Anterior cingulate cortex (tissue), 58 donors: ENCODE measurements at regions not wholly inside any gene's neighbourhood (a gene's known extent, or its start where the extent isn't known, plus 50 kb on each side); places are given as distances from the start of the nearest gene placed in this dataset.
A peak's percentile ranks its signal among the peaks of the same experiment; 100 is the strongest.

ENCODE experiments used
- DNase-seq, 58 donors: peaks; one replicate each; lab custom pipeline; 2025; lab: John Stamatoyannopoulos, UW

DNA sequence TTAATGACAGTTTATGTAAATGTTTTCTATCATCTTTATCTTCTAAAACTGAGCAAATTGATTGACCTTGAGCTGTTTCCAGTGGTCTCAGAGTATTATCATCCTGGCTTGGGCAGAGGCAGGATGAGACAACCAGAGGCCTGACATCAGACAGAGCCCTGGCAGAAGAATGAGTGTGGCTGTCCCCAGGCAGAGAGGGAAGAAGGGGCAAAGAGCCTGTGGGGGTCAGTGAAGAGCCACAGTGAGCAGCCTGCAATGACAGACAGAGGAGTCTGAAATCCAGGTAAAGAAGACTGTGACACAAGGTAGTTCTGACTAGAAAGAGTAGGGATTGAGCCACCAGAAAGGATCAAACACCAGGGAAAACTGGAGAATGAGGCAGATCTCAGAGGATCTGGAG lies 182.4 kb upstream of the ARSJ start:
- no peak for DNase-seq

DNA sequence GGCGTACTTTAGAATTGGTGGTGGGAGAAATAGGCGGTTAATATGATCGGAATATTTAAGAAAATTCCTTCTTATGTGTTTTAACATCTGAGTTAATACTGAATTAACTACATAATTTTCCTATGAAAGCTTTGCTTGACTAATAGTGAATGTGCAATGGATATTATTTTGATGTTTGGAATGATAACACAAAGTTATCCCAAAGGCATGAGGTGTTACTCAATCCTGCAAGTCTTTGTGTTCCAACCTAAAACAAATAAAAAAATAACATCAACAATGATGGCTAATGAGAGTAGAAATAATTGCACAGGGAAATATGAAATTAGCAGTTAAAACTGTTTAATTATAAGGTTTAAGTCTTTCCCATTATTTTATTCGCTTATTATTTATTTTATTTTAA lies 183.6 kb upstream of the ARSJ start:
- no peak for DNase-seq

DNA sequence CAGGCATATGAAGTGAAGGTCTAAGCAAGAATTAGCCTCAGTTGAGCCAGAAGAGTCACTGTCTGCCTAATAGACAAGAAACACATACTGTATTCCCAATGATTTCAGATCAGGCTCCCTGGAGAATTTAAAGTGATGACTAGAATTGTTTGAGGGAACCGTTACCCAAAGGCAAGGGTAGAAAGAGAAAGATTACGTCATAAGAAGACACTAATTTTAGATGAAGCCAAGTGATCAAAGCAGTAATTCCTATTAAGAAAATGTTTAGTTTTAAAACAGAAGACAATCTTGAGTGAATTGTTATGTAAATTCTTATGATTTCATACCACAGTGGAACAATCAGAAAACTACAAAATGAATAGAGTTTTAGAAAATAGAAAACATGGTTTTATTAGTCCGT lies 194.5 kb upstream of the ARSJ start:
- DNase-seq: no peak

DNA sequence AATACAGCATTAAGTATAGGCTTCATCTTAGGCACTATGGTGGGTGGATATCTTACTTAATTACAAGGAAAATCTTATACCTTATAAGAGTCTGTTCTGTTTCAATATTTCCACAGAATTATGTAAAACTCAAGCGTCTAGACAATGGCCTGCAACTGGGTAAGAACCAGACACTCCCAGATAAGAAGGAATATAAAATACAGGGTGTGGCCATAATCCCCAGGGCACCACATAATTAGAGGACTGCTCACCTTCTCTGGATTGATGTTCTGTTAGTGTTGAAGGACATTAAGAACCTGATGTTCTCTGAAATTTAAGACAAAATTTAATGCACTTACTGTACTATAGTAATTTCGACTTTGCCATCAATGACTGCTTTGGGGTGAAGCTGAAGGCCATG lies 198.2 kb upstream of the ARSJ start:
- no peak for DNase-seq

DNA sequence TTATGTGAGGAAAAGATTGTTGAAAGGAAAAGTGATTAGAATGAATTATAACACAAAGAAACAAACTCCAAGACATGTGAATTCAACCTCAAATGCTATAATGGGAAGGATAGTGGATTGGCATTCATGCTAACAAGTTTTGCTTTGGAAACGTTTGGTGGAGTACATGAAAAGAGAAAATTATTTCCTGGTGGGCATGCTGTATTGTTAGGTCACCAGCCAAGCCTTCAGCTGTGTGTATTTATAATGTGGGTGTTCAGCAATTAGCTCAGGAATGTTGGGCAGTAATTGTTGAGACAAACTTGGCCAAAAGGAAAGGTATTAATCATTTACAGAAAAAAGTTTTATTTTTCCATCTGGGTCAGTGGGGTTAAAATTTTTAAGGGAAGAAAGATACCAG lies 198.9 kb upstream of the ARSJ start:
- DNase-seq: no peak

DNA sequence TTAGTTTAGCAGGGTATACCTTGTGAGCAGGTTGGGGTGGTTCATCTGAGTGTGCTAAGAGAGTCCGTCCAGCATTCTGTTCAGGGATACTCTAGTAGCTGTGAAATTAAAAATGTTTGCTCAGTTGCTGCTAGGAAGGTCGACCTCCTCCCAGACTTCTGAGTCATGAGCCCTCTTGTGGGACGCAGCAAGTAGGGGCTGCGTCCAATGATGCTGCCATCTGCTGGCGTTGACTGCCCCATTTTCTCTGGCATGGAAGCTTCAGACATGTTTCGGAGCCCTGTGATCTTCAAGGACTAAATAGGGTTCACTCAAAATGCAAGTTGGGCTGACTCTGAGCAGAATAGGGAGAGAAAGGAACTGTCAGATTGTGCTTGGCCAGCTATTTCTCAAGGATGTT lies 201.0 kb upstream of the ARSJ start:
- peak in 15 of 58 donors; percentile 0 to 10 (median 4) for DNase-seq

DNA sequence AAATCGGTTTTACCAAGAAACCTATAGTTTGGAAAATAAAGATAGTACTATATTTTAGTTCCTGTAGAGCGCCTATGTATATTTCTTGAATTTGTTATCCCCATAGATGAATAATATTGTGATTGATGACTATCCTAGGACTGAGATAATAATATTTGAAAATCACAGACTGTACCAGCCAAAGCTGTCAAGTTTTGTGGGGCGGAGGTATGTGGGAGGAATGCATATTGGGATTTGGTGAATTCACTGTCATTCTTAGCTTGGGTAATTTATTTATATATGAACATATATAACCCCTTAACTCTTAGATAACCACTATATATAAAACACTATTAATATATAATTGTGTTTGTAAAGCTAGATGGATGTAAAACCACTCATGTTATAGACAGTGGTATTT lies 205.5 kb upstream of the ARSJ start:
- DNase-seq: no peak

DNA sequence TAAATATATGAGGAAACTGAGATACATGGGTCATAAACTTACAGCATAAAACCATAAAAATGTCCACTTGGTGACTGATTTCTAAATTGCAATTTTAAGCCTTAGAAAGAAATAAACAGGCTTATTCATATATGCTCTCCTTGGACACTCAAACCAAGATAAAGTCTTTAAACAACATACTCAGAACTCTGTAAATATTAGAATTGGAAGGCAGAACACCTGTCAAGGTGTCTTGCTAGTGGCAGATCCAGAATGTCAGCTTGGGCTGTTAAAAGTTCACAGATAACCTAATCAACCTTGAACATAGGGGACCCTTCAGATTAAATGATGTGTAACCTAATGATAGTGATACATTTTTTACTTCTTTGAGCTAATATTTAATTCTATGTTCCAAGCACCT lies 208.1 kb upstream of the ARSJ start:
- no peak for DNase-seq

DNA sequence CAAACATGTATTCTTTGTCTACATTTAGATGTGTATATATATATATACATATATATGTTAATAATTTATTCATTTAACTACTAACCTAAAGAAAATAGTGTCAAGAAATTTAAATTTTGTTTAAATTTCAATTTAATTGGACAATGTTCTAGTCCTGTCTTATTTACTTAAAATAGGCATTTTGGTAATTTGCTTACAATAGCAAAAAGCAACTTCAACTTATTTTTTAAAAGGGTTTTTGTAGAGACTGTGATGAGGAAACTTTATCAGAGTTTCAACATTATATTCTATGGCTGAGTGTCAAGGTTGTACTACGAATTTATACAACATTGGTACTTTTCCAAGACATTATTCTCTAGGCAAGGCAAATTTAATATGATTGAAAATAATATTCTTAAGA lies 212.0 kb upstream of the ARSJ start:
- no peak for DNase-seq

DNA sequence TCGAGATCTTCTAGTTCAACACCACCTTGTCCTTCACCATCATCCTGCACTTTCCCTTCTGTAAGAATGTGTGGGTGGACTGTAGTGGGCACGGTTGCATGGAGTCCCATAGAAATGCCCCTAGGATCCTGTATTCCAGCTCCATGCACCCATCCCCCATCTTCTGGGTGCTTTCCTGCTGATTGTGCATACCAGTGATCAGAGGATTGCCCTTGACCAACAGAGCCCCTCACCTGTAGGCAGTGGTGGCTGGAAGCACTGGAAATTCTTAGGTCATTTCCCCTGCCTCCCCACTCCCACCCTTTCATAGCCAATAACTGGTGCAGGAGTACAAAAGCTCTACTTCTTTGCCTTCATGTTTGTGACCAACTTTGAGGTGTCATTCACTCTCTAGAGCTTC lies 213.4 kb upstream of the ARSJ start:
- no peak for DNase-seq

DNA sequence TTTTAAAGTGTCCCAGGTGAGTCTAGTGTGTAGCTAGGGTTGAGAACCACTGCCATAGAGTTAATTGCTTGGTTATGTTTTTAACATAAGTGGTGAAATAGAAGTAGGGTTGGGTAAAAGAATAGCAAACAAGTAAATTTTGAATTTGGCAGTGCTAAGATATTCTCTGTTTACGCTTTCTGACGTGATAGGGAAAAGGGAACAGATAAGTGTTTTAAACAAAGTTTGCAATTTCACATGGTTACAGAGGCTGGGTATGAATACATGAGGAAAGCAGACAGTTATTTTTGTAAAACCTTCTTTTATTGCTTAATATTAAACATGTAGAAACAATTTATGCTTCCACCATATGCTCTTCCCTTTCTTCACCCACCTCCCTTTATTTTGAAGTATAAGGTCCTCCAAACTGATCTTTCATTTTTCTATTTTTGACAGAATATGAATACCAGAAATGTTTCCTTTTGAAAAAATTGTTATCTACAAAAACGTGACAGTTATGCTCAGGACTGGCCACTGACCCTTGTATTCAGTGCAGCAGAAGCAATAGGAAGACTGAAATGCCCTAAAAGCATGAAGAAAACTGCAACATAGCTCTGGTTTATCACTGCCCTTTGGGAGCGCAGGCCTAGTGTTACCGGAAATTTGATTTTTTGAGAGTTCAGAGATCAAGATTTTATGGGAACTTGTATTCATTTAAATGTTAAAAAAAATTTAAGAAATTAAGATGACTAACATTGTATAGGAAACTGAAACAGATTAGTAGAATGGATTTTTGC lies 214.4 kb upstream of the ARSJ start:
- DNase-seq: no peak

DNA sequence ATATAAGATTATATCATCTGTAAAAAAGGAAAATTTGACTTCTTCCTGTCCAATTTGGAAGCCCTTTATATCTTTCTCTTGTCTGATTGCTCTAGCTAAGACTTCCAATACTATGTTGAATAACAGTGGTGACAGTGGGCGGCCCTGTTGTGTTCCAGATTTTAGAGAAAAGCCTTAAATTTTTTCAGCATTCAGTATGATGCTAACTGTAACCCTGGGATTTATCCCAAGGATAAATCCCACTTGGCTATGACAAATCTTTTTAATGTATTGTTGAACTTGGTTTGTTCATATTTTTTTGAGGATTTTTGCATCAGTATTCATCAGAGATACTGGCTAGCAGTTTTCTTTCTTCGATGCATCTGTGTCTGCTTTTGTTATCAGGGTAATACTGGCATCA lies 217.2 kb upstream of the ARSJ start:
- no peak for DNase-seq

DNA sequence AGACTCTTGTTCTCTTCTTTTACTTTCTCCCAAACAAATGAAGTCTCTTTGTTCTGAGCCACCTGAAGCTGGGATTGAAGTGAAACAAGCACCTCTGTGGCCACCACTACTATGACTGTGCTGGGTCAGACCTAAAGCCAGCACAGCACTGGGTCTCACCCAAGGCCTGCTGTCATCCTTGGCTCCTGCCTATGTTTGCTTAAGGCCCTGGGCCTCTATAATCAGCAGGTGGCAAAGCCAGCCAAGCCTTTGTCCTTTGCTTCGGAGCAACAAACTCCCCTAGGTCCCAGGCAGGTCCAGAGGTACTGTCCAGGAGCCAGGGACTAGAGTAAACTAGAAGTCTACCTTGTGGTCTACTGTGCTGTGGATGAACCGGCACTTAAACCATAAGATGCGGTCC lies 220.6 kb upstream of the ARSJ start:
- DNase-seq: no peak

DNA sequence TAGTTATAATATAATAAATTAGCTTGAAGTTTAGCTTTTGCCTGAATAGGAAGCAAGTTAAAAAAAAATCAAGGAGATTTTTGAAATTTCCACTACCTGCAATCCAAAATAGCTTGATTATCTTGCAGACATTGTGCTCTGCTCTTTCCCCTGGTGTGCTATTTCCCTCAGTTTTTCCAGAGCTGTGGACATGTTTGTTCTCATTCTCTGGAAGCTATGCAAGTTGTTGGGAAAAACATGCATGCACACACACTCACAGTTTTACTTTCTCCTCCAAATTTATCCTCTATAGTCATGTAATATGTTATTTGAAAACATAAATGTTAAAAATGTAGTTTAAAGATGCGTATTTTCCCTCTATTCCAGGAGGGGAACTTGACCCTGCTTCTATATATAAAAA lies 225.8 kb upstream of the ARSJ start:
- DNase-seq: no peak

DNA sequence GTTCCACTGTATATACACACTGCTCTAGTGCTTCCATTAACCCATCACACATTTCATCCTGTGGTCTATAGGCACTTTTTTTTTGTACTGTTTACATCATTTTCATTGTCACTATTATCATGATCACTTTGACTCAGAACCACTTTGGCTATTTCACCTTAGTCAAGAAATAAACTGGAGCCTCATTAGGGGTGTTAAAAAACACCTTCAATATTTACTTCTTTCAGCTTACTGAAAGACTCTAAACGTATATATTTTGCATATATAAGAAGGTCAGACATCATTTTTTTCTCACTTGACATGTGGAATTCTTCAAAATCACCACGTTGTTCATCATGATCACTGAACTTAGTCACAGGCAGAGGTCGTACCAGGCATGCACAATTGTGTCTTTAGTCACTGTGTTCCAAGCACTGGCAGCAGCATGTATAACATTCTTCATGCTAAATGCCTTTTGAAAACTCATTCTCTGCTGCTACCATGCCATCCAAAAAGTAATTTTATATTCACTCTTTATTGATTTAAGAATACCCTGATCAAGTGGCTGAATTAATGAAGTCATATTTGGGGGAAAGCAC lies 229.2 kb upstream of the ARSJ start:
- no peak for DNase-seq

DNA sequence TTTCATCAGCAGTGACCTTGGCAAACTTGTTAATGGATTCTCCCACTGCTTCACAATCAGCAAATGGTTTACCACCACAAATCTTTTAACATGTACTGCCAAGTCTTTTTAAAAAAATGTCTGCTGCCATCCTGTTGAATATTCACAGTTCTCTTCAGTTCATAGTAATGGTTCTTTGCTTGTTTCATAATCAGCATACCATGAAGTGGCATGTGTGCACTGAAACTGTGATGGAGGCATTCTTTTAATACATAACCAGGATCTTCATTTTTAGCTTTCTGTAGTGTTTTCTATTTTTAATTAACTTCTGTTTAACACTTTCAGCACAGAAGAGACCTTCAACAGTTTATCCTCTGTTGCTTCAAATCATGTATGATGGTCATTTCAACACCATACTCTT lies 230.1 kb upstream of the ARSJ start:
- DNase-seq: no peak

DNA sequence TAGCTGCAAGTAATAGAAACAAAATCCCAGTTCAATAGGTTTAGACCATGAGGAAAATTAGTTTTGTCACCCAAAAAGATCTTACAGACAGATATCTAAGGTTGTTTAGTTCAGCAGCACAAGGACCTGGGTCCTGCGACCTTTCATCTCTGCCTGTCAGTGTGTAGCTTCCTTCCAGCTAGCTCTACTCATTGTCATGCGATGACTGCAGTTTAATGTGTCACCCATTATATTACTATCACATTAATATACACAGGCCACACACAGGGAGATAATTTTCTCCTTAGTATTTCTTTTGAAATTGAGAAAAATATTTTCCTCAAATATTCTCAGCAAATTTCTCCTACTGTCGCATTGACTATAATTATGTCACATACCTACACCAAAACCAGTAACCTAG lies 232.1 kb upstream of the ARSJ start:
- no peak for DNase-seq

DNA sequence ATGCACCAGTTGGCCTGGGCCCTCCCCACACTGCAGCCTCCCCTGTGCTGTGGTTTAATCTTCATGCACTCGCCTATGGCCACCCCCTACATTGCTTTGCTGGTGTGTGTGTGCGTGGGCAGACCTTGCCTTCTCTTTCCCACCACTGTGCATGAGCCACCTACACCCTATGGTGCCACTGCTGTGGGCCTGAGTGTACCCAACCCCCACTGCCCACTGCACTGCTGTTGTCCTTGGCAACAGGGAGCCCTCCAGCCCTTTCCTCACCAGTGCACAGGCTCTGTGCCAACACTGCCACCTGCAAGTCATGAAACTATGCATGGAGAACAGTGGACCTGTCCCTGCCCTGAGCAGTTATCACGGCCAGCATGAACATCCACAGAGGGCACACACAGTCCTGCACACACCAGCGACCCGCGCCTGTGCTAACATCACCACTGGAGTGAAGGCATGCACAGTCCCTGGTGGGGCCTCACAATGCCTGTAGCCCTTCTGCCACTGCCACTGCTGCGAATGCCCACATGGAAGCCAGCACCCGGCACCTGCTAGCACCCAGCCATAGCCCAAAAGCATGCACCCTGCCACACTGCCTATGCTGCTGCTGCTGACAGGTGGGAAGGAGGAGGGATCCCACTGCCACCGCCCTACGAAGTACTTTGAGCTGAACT lies 237.8 kb upstream of the ARSJ start:
- no peak for DNase-seq

DNA sequence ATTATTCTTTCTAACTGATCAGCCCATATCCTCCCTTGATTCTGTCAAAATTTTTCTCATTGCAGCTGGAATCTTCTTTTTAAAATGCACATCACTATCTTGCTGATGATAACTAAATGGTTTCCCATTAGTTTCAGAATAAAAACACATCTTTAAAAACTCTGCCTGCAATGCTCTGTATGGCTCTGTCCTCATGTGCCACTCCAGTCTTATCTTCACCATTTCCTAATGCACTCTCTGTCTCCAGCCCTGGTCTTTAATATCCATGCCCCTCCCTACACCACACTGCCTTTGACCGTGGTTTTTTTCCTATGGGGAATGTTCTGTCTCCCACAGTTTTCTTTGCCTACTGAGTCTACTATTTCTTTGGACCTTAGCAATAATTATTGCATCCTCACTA lies 244.1 kb upstream of the ARSJ start:
- DNase-seq: no peak

DNA sequence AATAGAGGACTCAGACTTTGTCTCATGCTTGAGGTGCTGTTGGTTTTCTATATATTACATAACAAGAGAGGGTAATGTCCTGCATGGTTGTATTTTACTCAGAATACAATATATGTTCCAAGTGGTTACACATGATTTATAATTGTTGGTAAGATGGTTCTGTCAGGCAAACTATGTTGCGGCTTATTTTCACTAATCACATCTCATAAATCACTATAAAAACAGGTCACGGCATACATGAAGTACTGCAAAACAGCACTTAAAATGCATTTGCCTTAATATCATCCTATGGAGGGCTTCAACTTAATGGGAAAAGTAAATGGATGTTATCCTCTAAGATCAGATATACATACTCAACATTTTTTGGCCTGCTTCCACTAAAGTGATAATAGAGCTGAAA lies 246.0 kb upstream of the ARSJ start:
- DNase-seq: no peak

DNA sequence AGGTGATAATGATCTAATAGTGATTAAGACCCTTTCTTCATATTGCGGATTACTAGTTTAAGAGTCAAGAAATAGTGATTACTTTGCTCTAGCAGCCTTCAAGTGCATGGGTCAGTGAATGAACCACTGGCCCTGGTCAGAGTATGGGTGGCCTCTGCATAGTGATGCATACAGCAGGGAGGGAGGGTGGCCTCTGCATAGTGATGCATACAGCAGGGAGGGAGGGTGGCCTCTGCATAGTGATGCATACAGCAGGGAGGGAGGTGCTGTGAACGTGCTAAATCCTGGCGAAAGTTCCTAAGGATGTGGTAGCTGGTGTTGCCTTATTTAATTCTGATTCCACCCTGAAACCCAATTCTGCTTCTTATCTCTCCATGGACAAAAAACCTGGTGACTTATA lies 246.7 kb upstream of the ARSJ start:
- DNase-seq: no peak
